H9 (cell line): ENCODE measurements at regions not wholly inside any gene's neighbourhood (a gene's known extent, or its start where the extent isn't known, plus 50 kb on each side); places are given as distances from the start of the nearest gene placed in this dataset.

Experiments
- DNase-seq: peaks from one replicate; pipeline ENCODE4 v3.0.0-alpha.2; 2017
- H2AFZ ChIP-seq: one replicate; pipeline ENCODE4 v1.6.1; 2013; ENCODE audit warnings: mild to moderate bottlenecking, low read length, control low read depth, moderate library complexity
- H2AK5ac ChIP-seq: 2 replicates; pipeline ENCODE4 v1.6.1; 2013; ENCODE audit warnings: low read length, control low read depth, mixed read lengths; ENCODE audit not compliant: insufficient read length
- H2BK120ac ChIP-seq: one replicate; pipeline ENCODE4 v1.6.1; 2013; ENCODE audit warnings: low read depth, mild to moderate bottlenecking, low read length, control low read depth, inconsistent platforms; ENCODE audit not compliant: poor library complexity, severe bottlenecking
- H2BK12ac ChIP-seq: 2 replicates; pipeline ENCODE4 v1.6.1; 2013; ENCODE audit warnings: low read length, control low read depth, mixed read lengths, low read depth; ENCODE audit not compliant: insufficient read length
- H2BK15ac ChIP-seq: 2 replicates; pipeline ENCODE4 v1.6.1; 2013; ENCODE audit warnings: low read depth, low read length, control low read depth
- H2BK20ac ChIP-seq: one replicate; pipeline ENCODE4 v1.6.1; 2013; ENCODE audit warnings: low read depth, mild to moderate bottlenecking, low read length, control low read depth, inconsistent platforms; ENCODE audit not compliant: poor library complexity, severe bottlenecking
- H2BK5ac ChIP-seq: 2 replicates; pipeline ENCODE4 v1.6.1; 2013; ENCODE audit warnings: low read length, control low read depth, mixed read lengths; ENCODE audit not compliant: insufficient read length
- H3K14ac ChIP-seq: 2 replicates; pipeline ENCODE4 v1.6.1; 2013; ENCODE audit warnings: low read length, control low read depth; ENCODE audit not compliant: insufficient read depth
- H3K18ac ChIP-seq: 2 replicates; pipeline ENCODE4 v1.6.1; 2013; ENCODE audit warnings: low read depth, mild to moderate bottlenecking, mixed read lengths, low read length, control low read depth; ENCODE audit not compliant: insufficient read length
- H3K23ac ChIP-seq: 2 replicates; pipeline ENCODE4 v1.6.1; 2013; ENCODE audit warnings: low read length, control low read depth, mixed read lengths, low read depth; ENCODE audit not compliant: insufficient read length
- H3K23me2 ChIP-seq: 2 replicates; pipeline ENCODE4 v1.6.1; 2013; ENCODE audit warnings: low read depth, mild to moderate bottlenecking, mixed read lengths, low read length, control low read depth; ENCODE audit not compliant: insufficient read length, poor library complexity, severe bottlenecking
- H3K27ac ChIP-seq: 2 replicates; pipeline ENCODE4 v1.5.1; 2013; ENCODE audit warnings: low read length, control low read depth, mixed read lengths, low read depth; ENCODE audit not compliant: insufficient read length
- H3K27me3 ChIP-seq: 2 replicates; pipeline ENCODE4 v1.6.1; 2013; ENCODE audit warnings: low read length, control low read depth, inconsistent platforms; ENCODE audit not compliant: insufficient read depth
- H3K4ac ChIP-seq: 2 replicates; pipeline ENCODE4 v1.6.1; 2013; ENCODE audit warnings: low read depth, mild to moderate bottlenecking, control low read depth, inconsistent platforms, low read length, moderate library complexity
- H3K4me1 ChIP-seq: 2 replicates; pipeline ENCODE4 v1.6.1; 2013; ENCODE audit warnings: low read length, control low read depth, inconsistent platforms; ENCODE audit not compliant: insufficient read depth
- H3K4me2 ChIP-seq: 2 replicates; pipeline ENCODE4 v1.6.1; 2013; ENCODE audit warnings: low read length, control low read depth, mixed read lengths; ENCODE audit not compliant: insufficient read length, insufficient read depth
- H3K56ac ChIP-seq: 2 replicates; pipeline ENCODE4 v1.6.1; 2013; ENCODE audit warnings: low read depth, mild to moderate bottlenecking, mixed read lengths, low read length, control low read depth; ENCODE audit not compliant: insufficient read length
- H3K79me1 ChIP-seq: 2 replicates; pipeline ENCODE4 v1.6.1; 2013; ENCODE audit warnings: low read depth, mild to moderate bottlenecking, moderate library complexity, low read length, control low read depth, inconsistent platforms; ENCODE audit not compliant: insufficient read depth, poor library complexity, severe bottlenecking
- H3K79me2 ChIP-seq: 2 replicates; pipeline ENCODE4 v1.6.1; 2013; ENCODE audit warnings: low read length, control low read depth, inconsistent platforms; ENCODE audit not compliant: insufficient read depth
- H3K9ac ChIP-seq: 2 replicates; pipeline ENCODE4 v1.6.1; 2013; ENCODE audit warnings: low read length, control low read depth, mixed read lengths; ENCODE audit not compliant: insufficient read length; ENCODE audit errors: extremely low read depth
- H3K9me3 ChIP-seq: one replicate; pipeline ENCODE4 v1.6.1; 2013; ENCODE audit warnings: low read depth, low read length, inconsistent platforms; ENCODE audit not compliant: control insufficient read depth
- H3T11ph ChIP-seq: one replicate; pipeline ENCODE4 v1.6.1; 2013; ENCODE audit warnings: mild to moderate bottlenecking, low read length, control low read depth, inconsistent platforms
- H4K20me1 ChIP-seq: one replicate; pipeline ENCODE4 v1.6.1; 2013; ENCODE audit not compliant: control insufficient read depth, insufficient read length, insufficient read depth
- H4K5ac ChIP-seq: 2 replicates; pipeline ENCODE4 v1.6.1; 2013; ENCODE audit warnings: low read depth, mild to moderate bottlenecking, mixed read lengths, low read length, control low read depth; ENCODE audit not compliant: insufficient read length
- H4K8ac ChIP-seq: replicated peaks from 2 replicates; pipeline ENCODE4 v1.6.1; 2013; ENCODE audit warnings: low read length, control low read depth, mixed read lengths, low read depth; ENCODE audit not compliant: insufficient read length
- H4K91ac ChIP-seq: 2 replicates; pipeline ENCODE4 v1.6.1; 2013; ENCODE audit warnings: low read depth, mild to moderate bottlenecking, moderate library complexity, mixed read lengths, low read length, control low read depth; ENCODE audit not compliant: insufficient read length
- H3K27ac Mint-ChIP-seq, 3 experiments: 2 replicates in 2 of 3; 3 replicates in 1 of 3; pipeline ENCODE4 v1.8.0; 2020 to 2021; ENCODE audit warnings: mixed read lengths in 3 of 3, mild to moderate bottlenecking in 1 of 3, moderate library complexity in 1 of 3
- H3K27me3 Mint-ChIP-seq: 2 replicates; pipeline ENCODE4 v1.8.0; 2021; ENCODE audit warnings: low read depth, mild to moderate bottlenecking, moderate library complexity, mixed read lengths
- H3K36me3 Mint-ChIP-seq, 3 experiments: 2 replicates in 2 of 3; 3 replicates in 1 of 3; pipeline ENCODE4 v1.8.0; 2020 to 2021; ENCODE audit warnings: low read depth in 3 of 3, mixed read lengths in 3 of 3; ENCODE audit not compliant: insufficient read depth in 1 of 3
- H3K4me1 Mint-ChIP-seq, 2 experiments: 2 replicates each; pipeline ENCODE4 v1.8.0; 2020; ENCODE audit warnings: mixed read lengths in 2 of 2
- H3K4me3 Mint-ChIP-seq, 2 experiments: 2 replicates in 1 of 2; 3 replicates in 1 of 2; pipeline ENCODE4 v1.8.0; 2020 to 2021; ENCODE audit warnings: mild to moderate bottlenecking in 2 of 2, mixed read lengths in 2 of 2, moderate library complexity in 1 of 2
- H3K9me3 Mint-ChIP-seq, 2 experiments: 2 replicates in 1 of 2; 3 replicates in 1 of 2; pipeline ENCODE4 v1.8.0; 2020; ENCODE audit warnings: mild to moderate bottlenecking in 2 of 2, mixed read lengths in 2 of 2, moderate library complexity in 1 of 2
- WGBS: extraction: QIAGEN DNeasy Blood & Tissue Kit; methylation state at CpG from one replicate; pipeline ENCODE4 v1.1.7; 2013; ENCODE audit warnings: missing lambda C conversion rate, low lambda C conversion rate, mixed read lengths; ENCODE audit not compliant: insufficient read length; ENCODE audit errors: extremely low coverage; 5-methylcytosine and 5-hydroxymethylcytosine counted together
- TF ChIP-seq, protein P1 (sequence below): fragments of 200-600 bp; sonication (generic); conservative IDR thresholded peaks from 3 replicates; pipeline ENCODE4 v1.8.0; 2021; ENCODE audit warnings: antibody characterized with exemption, mild to moderate bottlenecking

DNA sequence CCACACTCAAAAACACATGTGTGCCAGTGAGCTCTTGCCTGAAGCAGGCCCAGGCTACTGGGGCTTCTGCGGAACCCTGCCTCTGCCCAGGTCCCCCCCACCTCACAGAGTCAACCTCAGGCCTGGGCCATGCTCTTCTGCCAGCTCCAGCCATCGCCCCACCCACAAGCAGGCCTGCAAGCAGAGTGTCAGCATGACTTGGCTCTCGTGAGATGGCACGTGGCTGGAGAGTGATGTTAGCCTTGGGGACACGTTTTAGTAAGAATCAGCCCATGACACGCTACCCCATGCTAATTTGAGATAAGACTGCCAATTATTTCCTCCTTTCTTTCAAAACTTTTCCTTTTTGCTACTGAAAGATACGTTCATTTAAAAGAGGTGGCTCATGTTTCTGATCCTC, 351.7 kb downstream of the IRX2 start:
- H3K23ac ChIP-seq: no peak overlapping the region
- H3K36me3 Mint-ChIP-seq: peaks cover 0 to 10% (median 4%) of the 10 kb centered on the region in 3 experiments; a peak in 5 of 7 replicates
- no peaks in the 10 kb centered on the region for H3K79me2 ChIP-seq
- no peak overlapping the region for H3K9ac ChIP-seq
- no peak overlapping the region for H3K56ac ChIP-seq
- DNase-seq: no peak
- H4K5ac ChIP-seq: no peak overlapping the region
- H4K91ac ChIP-seq: no peak overlapping the region
- no peak overlapping the region for H3K27ac ChIP-seq
- no peak overlapping the region for H2BK15ac ChIP-seq
- H3K23me2 ChIP-seq: no peaks in the 10 kb centered on the region
- no peak overlapping the region for H2AK5ac ChIP-seq
- no peak overlapping the region for H3K4ac ChIP-seq
- TF ChIP-seq, protein P1, sequence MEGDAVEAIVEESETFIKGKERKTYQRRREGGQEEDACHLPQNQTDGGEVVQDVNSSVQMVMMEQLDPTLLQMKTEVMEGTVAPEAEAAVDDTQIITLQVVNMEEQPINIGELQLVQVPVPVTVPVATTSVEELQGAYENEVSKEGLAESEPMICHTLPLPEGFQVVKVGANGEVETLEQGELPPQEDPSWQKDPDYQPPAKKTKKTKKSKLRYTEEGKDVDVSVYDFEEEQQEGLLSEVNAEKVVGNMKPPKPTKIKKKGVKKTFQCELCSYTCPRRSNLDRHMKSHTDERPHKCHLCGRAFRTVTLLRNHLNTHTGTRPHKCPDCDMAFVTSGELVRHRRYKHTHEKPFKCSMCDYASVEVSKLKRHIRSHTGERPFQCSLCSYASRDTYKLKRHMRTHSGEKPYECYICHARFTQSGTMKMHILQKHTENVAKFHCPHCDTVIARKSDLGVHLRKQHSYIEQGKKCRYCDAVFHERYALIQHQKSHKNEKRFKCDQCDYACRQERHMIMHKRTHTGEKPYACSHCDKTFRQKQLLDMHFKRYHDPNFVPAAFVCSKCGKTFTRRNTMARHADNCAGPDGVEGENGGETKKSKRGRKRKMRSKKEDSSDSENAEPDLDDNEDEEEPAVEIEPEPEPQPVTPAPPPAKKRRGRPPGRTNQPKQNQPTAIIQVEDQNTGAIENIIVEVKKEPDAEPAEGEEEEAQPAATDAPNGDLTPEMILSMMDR: no peak
- H3K27ac Mint-ChIP-seq: no peak overlapping the region; a peak in 1 of 7 replicates
- H2BK20ac ChIP-seq: no peak overlapping the region
- no peak overlapping the region for H3T11ph ChIP-seq
- H2BK120ac ChIP-seq: no peak overlapping the region
- H3K9me3 Mint-ChIP-seq: peaks cover 5 to 11% of the 10 kb centered on the region in 2 experiments; a peak in 4 of 5 replicates
- no peak overlapping the region for H2BK12ac ChIP-seq
- no peaks in the 10 kb centered on the region for H4K20me1 ChIP-seq
- H3K79me1 ChIP-seq: no peaks in the 10 kb centered on the region
- H3K4me1 ChIP-seq: no peaks in the 10 kb centered on the region
- peaks cover 4% of the 10 kb centered on the region for H3K27me3 Mint-ChIP-seq
- H3K4me3 Mint-ChIP-seq: no peak overlapping the region
- no peak overlapping the region for H4K8ac ChIP-seq
- H2AFZ ChIP-seq: no peak overlapping the region
- H3K4me1 Mint-ChIP-seq: no peaks in the 10 kb centered on the region
- H3K18ac ChIP-seq: no peak overlapping the region
- no peak overlapping the region for H3K14ac ChIP-seq
- H3K9me3 ChIP-seq: no peaks in the 10 kb centered on the region
- WGBS: no CpG with 5 or more reads among the region's 7 CpGs
- no peak overlapping the region for H3K4me2 ChIP-seq
- no peak overlapping the region for H2BK5ac ChIP-seq
- H3K27me3 ChIP-seq: no peaks in the 10 kb centered on the region
